ENCODE measurements at regions not wholly inside any gene's neighbourhood (a gene's known extent, or its start where the extent isn't known, plus 50 kb on each side); places are given as distances from the start of the nearest gene placed in this dataset.
A peak's percentile ranks its signal among the peaks of the same experiment; 100 is the strongest.

GRCh38 chr9:3161912-3162311 is 318.0 kb upstream of the PUM3 start:
- no peak for DNase-seq (ENCODE audit: low read depth in 2 of 2)

DNA sequence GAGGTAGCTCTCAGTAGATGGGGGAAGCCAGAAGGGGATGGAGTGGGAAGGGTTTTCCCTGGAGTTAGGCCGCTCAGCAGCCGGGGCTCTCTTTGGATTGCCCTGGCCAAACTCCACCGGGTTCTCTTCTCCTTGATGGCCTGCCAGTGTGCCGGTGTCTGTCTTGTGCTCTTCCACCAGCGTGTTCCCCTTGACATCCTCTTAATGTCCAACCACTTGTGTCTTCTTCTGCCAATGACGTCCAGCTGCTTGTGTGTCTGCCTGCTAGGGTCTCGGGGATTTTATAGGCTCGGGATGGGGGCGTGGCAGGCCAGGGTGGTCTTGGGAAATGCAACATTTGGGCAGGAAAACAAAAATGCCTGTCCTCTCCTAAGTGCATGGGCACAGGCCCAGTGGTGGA is 313.1 kb upstream of the PUM3 start:
- no peak for DNase-seq (ENCODE audit: low read depth in 2 of 2)

GRCh38 chr9:3151672-3152576 is 308.0 kb upstream of the PUM3 start:
- DNase-seq (ENCODE audit: low read depth in 2 of 2) = no peak

- DNase-seq (ENCODE audit: low read depth in 2 of 2) = no peak
Measured at GRCh38 chr9:3150074-3150473, 306.2 kb upstream of the PUM3 start.

GRCh38 chr9:3138231-3139229 is 294.6 kb upstream of the PUM3 start:
- DNase-seq (ENCODE audit: low read depth in 2 of 2) = no peak

GRCh38 chr9:3137347-3137695 is 293.4 kb upstream of the PUM3 start:
- no peak for DNase-seq (ENCODE audit: low read depth in 2 of 2)

DNA sequence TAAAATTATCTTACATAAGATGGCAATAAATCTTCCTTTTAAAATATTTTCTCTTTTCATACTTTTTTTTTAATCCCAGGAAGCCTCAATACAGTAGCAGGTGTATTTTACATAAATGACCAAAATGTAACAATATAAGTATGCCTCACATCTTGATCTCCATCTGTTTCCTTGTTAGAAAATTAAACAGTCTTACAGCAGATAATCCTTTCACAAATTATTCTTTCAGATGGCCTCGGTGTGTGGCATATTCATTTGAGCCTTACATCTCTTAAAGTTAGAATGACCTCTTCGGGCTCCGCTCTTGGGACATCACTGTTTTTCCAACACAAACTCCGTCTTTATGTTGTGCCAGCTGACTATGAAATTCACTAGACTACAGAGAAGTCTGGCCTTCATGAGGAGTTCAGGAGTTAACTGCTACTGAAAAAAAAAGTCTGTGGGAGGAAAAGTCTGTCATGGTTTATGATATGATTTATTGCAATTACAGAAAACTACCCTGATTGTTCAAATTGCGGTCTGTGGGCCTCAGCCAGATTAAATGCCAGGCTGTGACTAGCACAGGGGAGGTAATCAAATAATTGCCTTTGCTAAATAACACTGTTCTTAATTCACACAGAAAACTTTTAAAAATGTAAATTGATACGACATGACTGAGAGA is 292.9 kb upstream of the PUM3 start:
- DNase-seq (ENCODE audit: low read depth in 2 of 2) = no peak

DNA sequence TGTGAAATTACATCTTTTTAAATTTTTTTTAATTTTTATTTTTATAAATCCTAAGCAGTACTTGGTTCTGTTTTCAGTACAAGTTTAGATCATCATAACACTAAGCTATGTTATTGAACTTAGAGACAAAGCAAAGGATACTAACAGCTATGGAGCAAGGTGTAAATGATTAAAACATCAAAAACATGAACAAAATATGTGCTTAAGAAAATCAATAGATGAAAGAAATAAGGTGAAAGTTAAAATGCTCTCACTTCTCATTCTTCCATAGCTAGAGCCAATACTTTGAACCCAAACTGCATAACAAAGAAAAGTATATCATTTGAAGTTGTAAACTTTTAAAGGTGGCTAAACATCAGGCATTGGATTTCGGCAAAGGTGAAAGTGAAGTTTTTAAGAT is 292.3 kb upstream of the PUM3 start:
- DNase-seq (ENCODE audit: low read depth in 2 of 2) = no peak

GRCh38 chr9:3127564-3127963 is 283.7 kb upstream of the PUM3 start:
- DNase-seq (ENCODE audit: low read depth in 2 of 2) = no peak

DNA sequence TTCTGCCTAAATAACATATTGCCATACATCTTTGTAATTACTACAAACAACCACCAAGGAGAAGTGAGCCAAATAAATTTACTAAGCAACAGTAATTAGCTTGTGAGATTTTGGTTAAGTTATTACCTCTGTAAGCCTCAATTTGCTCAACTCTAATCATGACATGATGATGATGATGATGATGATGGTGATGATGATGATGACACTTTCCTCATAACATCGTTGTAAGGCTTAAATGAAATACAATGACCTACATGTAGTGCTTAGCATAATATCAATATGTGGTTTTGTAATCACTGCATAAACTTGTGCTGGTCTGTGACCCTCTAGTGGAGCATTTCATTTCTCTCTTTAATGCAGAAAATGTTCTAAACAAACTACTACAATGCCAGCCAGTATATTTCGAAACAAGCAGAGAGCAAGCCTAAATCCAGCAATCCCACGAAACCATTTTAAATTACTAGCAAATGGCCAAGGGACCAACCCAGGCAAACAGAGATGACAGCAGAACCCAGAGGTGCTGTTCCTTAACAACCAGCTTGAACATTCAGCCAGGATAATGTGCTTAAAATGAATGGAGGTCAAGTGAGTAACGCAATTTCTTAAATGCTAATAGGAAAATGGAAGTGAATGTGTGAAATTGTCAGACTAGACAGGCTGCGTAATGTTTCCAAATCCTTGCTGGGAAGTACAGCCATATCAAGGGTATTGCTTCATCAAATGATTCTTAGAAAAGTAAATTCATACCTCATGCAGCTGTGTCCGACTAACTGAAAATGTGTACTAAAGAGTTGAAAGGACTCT is 281.9 kb upstream of the PUM3 start:
- DNase-seq (ENCODE audit: low read depth in 2 of 2) = no peak

- DNase-seq (ENCODE audit: low read depth in 2 of 2) = no peak
Measured at GRCh38 chr9:3124001-3124400, 280.1 kb upstream of the PUM3 start.

DNA sequence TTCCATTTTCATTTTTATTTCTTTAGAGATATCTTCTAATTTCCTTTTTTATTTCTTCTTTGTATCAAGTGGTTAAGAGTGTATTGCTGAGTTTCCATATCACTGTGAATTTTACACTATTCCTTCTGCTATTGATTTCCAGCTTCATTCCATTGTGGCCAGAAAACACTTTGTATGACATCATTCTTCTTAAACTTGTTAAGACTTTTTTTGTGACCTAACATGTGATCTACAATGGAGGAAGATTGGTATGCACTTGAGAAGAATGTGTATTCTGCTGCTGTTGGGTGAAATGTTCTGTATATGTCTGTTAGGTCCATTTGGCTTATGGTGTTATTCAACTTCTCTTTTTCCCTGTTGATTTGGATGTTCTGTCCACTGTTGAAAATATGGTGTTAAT is 274.2 kb upstream of the PUM3 start:
- DNase-seq (ENCODE audit: low read depth in 2 of 2) = no peak

GRCh38 chr9:3099646-3100045 is 255.8 kb upstream of the PUM3 start:
- no peak for DNase-seq (ENCODE audit: low read depth in 2 of 2)

DNA sequence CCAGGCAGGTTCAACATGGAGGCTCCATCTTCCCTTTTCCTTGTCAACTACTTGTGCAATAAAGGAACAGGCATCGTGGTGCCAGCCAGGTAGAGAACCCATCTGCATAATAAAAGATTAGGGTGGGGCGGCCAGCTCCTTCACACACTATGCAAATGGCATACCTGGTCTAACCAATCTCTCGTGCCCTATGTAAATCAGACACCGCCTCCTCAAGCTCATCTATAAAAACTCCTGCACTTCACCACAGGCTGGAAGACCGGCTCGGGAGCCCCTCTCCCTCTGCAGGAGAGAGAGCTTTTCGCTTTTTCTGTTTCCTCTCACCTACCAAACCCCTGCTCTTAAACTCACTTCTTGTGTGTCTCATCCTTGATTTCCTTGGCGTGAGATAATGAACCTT is 244.3 kb upstream of the PUM3 start:
- DNase-seq (ENCODE audit: low read depth in 2 of 2) = no peak

GRCh38 chr9:3087697-3088096 is 243.8 kb upstream of the PUM3 start:
- no peak for DNase-seq (ENCODE audit: low read depth in 2 of 2)

DNA sequence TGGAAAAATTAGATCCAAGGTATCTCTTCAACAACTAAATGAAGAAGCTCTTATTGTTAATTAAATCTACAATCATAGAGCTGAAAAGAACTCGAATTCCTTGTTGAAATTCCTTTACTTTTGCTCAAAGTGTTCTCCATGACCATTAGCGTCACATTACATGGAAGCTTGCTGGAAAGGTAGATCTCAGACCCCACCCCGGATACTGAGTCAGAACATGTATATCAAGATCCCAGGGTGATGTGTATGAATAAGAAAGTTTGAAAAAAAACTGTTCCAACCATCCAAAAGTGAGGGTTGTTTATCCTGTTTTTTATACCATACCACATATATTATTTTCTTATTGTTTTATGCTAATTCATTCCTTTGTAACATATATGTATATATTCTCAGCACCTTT is 237.1 kb upstream of the PUM3 start:
- DNase-seq (ENCODE audit: low read depth in 2 of 2) = no peak

GRCh38 chr9:3074247-3074646 is 230.4 kb upstream of the PUM3 start:
- peak in 1 of 2 donors; percentile 3 for DNase-seq (ENCODE audit: low read depth in 2 of 2)

- no peak for DNase-seq (ENCODE audit: low read depth in 2 of 2)
Measured at GRCh38 chr9:3066591-3066990, 222.7 kb upstream of the PUM3 start.

- DNase-seq (ENCODE audit: low read depth in 2 of 2) = no peak
Measured at GRCh38 chr9:3059781-3060468, 216.0 kb upstream of the PUM3 start.

DNA sequence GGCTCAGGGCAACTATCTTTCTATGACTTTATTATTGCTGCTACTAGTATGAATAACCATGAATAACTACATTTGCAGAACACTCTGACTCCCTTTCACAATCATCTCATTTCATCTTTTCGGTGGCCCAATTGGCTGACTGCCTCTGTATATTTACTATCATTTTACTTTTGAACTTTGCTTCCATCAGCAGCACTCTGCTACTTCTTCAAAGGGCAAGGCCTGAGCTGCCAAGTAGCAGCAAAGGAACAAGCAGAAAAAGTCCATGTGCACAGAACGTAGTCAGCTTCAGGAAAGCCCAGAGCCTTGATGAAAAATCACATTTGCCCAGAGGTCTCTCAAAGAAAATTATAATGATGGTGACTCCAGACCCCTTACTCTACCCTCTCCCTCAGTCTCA is 214.5 kb upstream of the PUM3 start:
- DNase-seq (ENCODE audit: low read depth in 2 of 2) = no peak

Data from lung microvascular endothelial cell (primary cell).